Stomach (tissue), 8 donors: ENCODE measurements at regions not wholly inside any gene's neighbourhood (a gene's known extent, or its start where the extent isn't known, plus 50 kb on each side); places are given as distances from the start of the nearest gene placed in this dataset.

Experiments used
- DNase-seq, 2 donors: peaks; one replicate each; pipeline versions ENCODE4 v3.0.0 to v3.0.0-alpha.2; 2013 to 2019
- H3K27ac ChIP-seq, 5 donors: fragments of 200-600 bp in 4 of 5; sonication (generic) in 4 of 5; one replicate each; pipeline ENCODE4 v1.5.1; 2013 to 2019; ENCODE audit warnings: mild to moderate bottlenecking in 1 of 5, moderate library complexity in 1 of 5
- H3K27me3 ChIP-seq, 3 donors: fragments of 200-600 bp; sonication (generic); one replicate each; pipeline ENCODE4 v1.5.1; 2017 to 2019; ENCODE audit warnings: mixed run types in 1 of 3
- H3K36me3 ChIP-seq, 4 donors: fragments of 200-600 bp; sonication (generic); 1 replicate in 3 of 4; 2 replicates in 1 of 4; pipeline ENCODE4 v1.5.1; 2016 to 2019
- H3K4me1 ChIP-seq, 4 donors: fragments of 200-600 bp; sonication (generic); one replicate each; pipeline ENCODE4 v1.5.1; 2016 to 2019
- H3K4me3 ChIP-seq, 4 donors: fragments of 200-600 bp; sonication (generic) in 3 of 4; one replicate each; pipeline ENCODE4 v1.5.1; 2016 to 2019; ENCODE audit warnings: mild to moderate bottlenecking in 1 of 4
- H3K9me3 ChIP-seq, 4 donors: fragments of 200-600 bp; sonication (generic); one replicate each; pipeline ENCODE4 v1.5.1; 2016 to 2019
- EP300 ChIP-seq: sonication (generic); formaldehyde crosslinking; IDR thresholded peaks from one replicate; pipeline ENCODE4 v1.6.1; 2017; ENCODE audit warnings: antibody characterized with exemption
- POLR2A ChIP-seq, 4 donors: fragments of 450-650 bp; IDR thresholded peaks; one replicate each; pipeline ENCODE4 v1.6.1; 2016; ENCODE audit warnings: antibody characterized with exemption in 4 of 4, control low read depth in 2 of 4, mild to moderate bottlenecking in 1 of 4, moderate library complexity in 1 of 4
- POLR2AphosphoS5 ChIP-seq, 3 donors: sonication (generic); formaldehyde crosslinking; IDR thresholded peaks; one replicate each; pipeline ENCODE4 v1.6.1; 2016; ENCODE audit warnings: antibody characterized with exemption in 3 of 3
- whole genome bisulfite sequencing, 5 donors: extraction: QIAGEN DNeasy Blood & Tissue Kit in 3 of 5; methylation state at CpG; one replicate each; pipeline versions ENCODE4 v1.1.5 to v1.1.7; 2013 to 2018; 5-methylcytosine and 5-hydroxymethylcytosine counted together
- intact Hi-C: fragments of 100-400 bp; cut with DNase I; formaldehyde crosslinking; loops from one replicate; pipeline ENCODE4 v1.15.1; 2023; ENCODE audit warnings: low total_unique reads
- TF ChIP-seq, protein P1 (sequence below), 7 experiments: fragments of 450-650 bp in 4 of 7; fragments of 200-600 bp in 3 of 7; sonication (generic) in 3 of 7; IDR thresholded peaks; one replicate each; pipeline ENCODE4 v1.5.1; 2016 to 2019; ENCODE audit warnings: antibody characterized with exemption in 7 of 7, control low read depth in 2 of 7, mild to moderate bottlenecking in 1 of 7
- donor health status: healthy with polysubstance abuse.
- donor health status: Bipolar disorder and iron deficiency.
- donor health status: healthy.

DNA sequence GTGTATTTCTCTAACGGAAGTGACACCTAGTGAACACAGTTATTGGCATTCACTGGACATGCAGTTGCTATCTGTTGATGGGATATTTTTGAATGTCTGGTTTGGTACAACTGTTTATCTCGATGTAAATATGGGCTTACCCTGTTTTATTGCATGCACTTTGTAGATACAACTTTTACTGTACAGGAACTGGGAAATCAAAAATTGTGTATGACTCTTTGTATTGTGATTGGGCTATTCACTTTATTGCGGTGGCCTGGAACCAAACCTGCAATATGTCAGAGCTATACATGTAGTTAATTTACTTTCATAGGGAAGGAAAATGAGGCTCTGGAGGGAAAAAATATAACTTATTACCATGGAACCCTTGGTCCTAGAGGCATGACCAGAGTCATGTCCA lies 380.7 kb upstream of the KIRREL3 start:
- Histone ChIP-seq H3K36me3 (no peaks in the 10 kb centered on the region), H3K4me1 (no peaks in the 10 kb centered on the region), H3K27ac (no peak overlapping the region), H3K27me3 (peaks cover 0 to 4% (median 0%) of the 10 kb centered on the region in 3 donors), H3K9me3 (no peaks in the 10 kb centered on the region), H3K4me3 (no peak overlapping the region)
- TF ChIP-seq POLR2AphosphoS5 (IDR thresholded peaks at IDR 0.05): no peak
- TF ChIP-seq POLR2A (IDR thresholded peaks at IDR 0.05): no peak
- TF ChIP-seq, protein P1, sequence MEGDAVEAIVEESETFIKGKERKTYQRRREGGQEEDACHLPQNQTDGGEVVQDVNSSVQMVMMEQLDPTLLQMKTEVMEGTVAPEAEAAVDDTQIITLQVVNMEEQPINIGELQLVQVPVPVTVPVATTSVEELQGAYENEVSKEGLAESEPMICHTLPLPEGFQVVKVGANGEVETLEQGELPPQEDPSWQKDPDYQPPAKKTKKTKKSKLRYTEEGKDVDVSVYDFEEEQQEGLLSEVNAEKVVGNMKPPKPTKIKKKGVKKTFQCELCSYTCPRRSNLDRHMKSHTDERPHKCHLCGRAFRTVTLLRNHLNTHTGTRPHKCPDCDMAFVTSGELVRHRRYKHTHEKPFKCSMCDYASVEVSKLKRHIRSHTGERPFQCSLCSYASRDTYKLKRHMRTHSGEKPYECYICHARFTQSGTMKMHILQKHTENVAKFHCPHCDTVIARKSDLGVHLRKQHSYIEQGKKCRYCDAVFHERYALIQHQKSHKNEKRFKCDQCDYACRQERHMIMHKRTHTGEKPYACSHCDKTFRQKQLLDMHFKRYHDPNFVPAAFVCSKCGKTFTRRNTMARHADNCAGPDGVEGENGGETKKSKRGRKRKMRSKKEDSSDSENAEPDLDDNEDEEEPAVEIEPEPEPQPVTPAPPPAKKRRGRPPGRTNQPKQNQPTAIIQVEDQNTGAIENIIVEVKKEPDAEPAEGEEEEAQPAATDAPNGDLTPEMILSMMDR (IDR thresholded peaks at IDR 0.05): no peak
- TF ChIP-seq EP300: no peak
- 65 to 82% (median 77%) methylated on average over 3 of the region's 3 CpGs for WGBS, 5 donors
- intact Hi-C loops: no loop called here
- no peak for DNase-seq

DNA sequence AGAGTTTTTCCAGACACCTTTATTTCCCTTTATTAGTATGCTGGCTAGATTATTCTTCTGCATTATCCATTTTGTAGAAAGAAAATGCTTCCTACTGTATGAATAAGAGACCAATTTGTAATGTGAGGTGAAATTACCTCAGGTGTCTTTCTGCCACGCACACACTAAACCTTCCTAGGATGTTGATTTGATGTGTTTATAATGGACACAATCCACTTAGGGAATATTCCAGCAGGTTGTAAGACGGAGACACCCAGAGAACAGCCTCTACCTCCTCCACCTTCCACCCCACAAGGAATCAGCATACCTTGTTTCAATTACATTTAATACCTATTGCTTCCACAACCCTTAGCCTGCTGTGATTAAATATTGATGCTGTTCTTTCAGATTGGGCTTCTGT lies 379.1 kb upstream of the KIRREL3 start:
- DNase-seq: no peak
- Histone ChIP-seq H3K4me1 (no peaks in the 10 kb centered on the region), H3K9me3 (no peaks in the 10 kb centered on the region), H3K36me3 (no peaks in the 10 kb centered on the region), H3K4me3 (no peak overlapping the region), H3K27ac (no peak overlapping the region), H3K27me3 (peaks cover 0 to 8% (median 0%) of the 10 kb centered on the region in 3 donors)
- WGBS, 5 donors: 81 to 93% (median 83%) methylated on average over 2 of the region's 2 CpGs
- intact Hi-C loops: no loop called here
- TF ChIP-seq, protein P1 (IDR thresholded peaks at IDR 0.05): no peak
- TF ChIP-seq EP300 (no peak), POLR2A (IDR thresholded peaks at IDR 0.05) (no peak), POLR2AphosphoS5 (IDR thresholded peaks at IDR 0.05) (no peak)

DNA sequence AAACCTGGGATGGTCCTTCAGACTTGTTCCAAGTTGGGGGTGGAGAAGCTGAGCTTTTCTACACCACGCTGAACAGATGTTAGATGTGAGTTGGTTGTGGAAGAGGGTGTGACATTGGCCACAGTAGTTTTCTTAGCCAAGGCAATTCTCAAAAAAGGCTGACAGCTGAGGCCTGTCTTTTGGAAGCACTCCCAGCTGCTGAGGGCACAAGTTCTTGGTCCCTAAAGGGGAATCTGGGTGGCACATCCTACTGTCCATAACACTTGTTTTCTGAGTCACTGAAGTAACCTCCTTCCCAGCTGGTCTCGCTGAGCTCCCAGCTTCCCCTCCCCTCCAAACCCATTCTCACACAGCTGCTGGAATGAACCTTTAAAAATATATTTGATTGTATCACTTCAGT lies 375.7 kb upstream of the KIRREL3 start:
- no peaks in the 10 kb centered on the region for H3K9me3 ChIP-seq
- intact Hi-C loops: no loop called here
- no peak overlapping the region for H3K27ac ChIP-seq
- no peak overlapping the region for H3K4me3 ChIP-seq
- 76 to 89% (median 83%) methylated on average over 2 of the region's 2 CpGs for WGBS, 5 donors
- DNase-seq: no peak
- no peaks in the 10 kb centered on the region for H3K4me1 ChIP-seq
- H3K36me3 ChIP-seq: no peaks in the 10 kb centered on the region
- TF ChIP-seq POLR2A (IDR thresholded peaks at IDR 0.05): no peak
- no peak for TF ChIP-seq EP300
- TF ChIP-seq, protein P1 (IDR thresholded peaks at IDR 0.05): no peak
- TF ChIP-seq POLR2AphosphoS5 (IDR thresholded peaks at IDR 0.05): no peak
- H3K27me3 ChIP-seq: peaks cover 0 to 8% (median 0%) of the 10 kb centered on the region in 3 donors

DNA sequence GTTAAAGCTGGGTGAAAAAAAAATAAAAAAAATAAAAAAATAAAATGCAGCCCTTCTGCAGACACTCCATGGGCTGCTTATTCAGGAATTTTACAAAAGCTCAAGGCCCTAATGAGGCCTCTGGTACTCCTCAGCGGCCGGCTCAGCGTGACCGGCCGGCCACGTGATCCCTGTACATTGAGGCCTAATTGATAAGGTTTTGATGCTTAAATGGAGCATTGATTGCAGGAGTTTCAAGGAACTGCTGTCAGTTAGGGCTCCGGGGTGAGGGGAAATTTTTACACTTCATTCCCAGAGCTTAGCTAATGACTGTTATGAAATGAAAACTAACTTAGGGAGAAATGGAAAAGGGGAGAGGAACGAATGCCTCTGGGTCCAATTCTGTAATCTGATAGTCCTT lies 368.8 kb upstream of the KIRREL3 start:
- H3K36me3 ChIP-seq: no peaks in the 10 kb centered on the region
- H3K4me1 ChIP-seq: no peaks in the 10 kb centered on the region
- DNase-seq: no peak

More for the DNA sequence above, 368.8 kb upstream of the KIRREL3 start:
- Histone ChIP-seq H3K4me3 (no peak overlapping the region), H3K9me3 (no peaks in the 10 kb centered on the region), H3K27ac (no peak overlapping the region), H3K27me3 (no peaks in the 10 kb centered on the region)
- 84 to 91% (median 87%) methylated on average over 8 of the region's 8 CpGs for WGBS, 5 donors
- intact Hi-C loops: no loop called here
- TF ChIP-seq, protein P1 (IDR thresholded peaks at IDR 0.05): no peak
- TF ChIP-seq POLR2A (IDR thresholded peaks at IDR 0.05) (no peak), EP300 (no peak), POLR2AphosphoS5 (IDR thresholded peaks at IDR 0.05) (no peak)
